ENCODE measurements at regions not wholly inside any gene's neighbourhood (a gene's known extent, or its start where the extent isn't known, plus 50 kb on each side); places are given as distances from the start of the nearest gene placed in this dataset.

- Histone ChIP-seq H3K79me2 (ENCODE audit: low read length) (no peaks in the 10 kb centered on the region), H3K4me1 (ENCODE audit: low read length) (no peaks in the 10 kb centered on the region), H3F3A (ENCODE audit: insufficient read depth, low read length) (no peaks in the 10 kb centered on the region), H3K36me3 (replicated peaks; ENCODE audit: insufficient read depth, low read length) (no peaks in the 10 kb centered on the region), H2AFZ (ENCODE audit: low read length) (no peak overlapping the region), H3K27ac (ENCODE audit: low read length) (no peak overlapping the region), H3K4me2 (ENCODE audit: low read depth, low read length) (no peak overlapping the region), H3K9me2 (replicated peaks; ENCODE audit: insufficient read depth, low read length) (no peaks in the 10 kb centered on the region), H3K9ac (ENCODE audit: low read length) (no peak overlapping the region), H3K4me3 (ENCODE audit: low read length) (no peak overlapping the region), H3K27me3 (replicated peaks; ENCODE audit: insufficient read depth, low read length) (no peaks in the 10 kb centered on the region), H3K9me3 (replicated peaks; ENCODE audit: insufficient read depth, low read length) (no peaks in the 10 kb centered on the region), H4K20me1 (ENCODE audit: insufficient read depth, low read length) (no peaks in the 10 kb centered on the region)
- TF ChIP-seq CTCF (IDR thresholded peaks at IDR 0.05; ENCODE audit: low read length) (no peak), EZH2phosphoT487 (IDR thresholded peaks at IDR 0.05; ENCODE audit: low read length) (no peak), EZH2 (optimal IDR thresholded peaks at IDR 0.05; ENCODE audit: low read depth, low read length) (no peak)
- no peak for DNase-seq
Measured at GRCh38 chr3:168459226-168459784, 363.6 kb upstream of the GOLIM4 start.

GRCh38 chr3:168457954-168458539, 362.3 kb upstream of the GOLIM4 start:
- Histone ChIP-seq H3K36me3 (replicated peaks; ENCODE audit: insufficient read depth, low read length) (no peaks in the 10 kb centered on the region), H3K27ac (ENCODE audit: low read length) (no peak overlapping the region), H3K27me3 (replicated peaks; ENCODE audit: insufficient read depth, low read length) (no peaks in the 10 kb centered on the region), H3K4me2 (ENCODE audit: low read depth, low read length) (no peak overlapping the region), H2AFZ (ENCODE audit: low read length) (no peak overlapping the region), H3K9me3 (replicated peaks; ENCODE audit: insufficient read depth, low read length) (no peaks in the 10 kb centered on the region), H3K4me1 (ENCODE audit: low read length) (no peaks in the 10 kb centered on the region), H3K9ac (ENCODE audit: low read length) (no peak overlapping the region), H3K79me2 (ENCODE audit: low read length) (no peaks in the 10 kb centered on the region), H4K20me1 (ENCODE audit: insufficient read depth, low read length) (no peaks in the 10 kb centered on the region), H3K4me3 (ENCODE audit: low read length) (no peak overlapping the region), H3K9me2 (replicated peaks; ENCODE audit: insufficient read depth, low read length) (no peaks in the 10 kb centered on the region), H3F3A (ENCODE audit: insufficient read depth, low read length) (no peaks in the 10 kb centered on the region)
- TF ChIP-seq CTCF (IDR thresholded peaks at IDR 0.05; ENCODE audit: low read length) (no peak), EZH2phosphoT487 (IDR thresholded peaks at IDR 0.05; ENCODE audit: low read length) (no peak), EZH2 (optimal IDR thresholded peaks at IDR 0.05; ENCODE audit: low read depth, low read length) (no peak)
- no peak for DNase-seq

GRCh38 chr3:168455814-168456213, 360.1 kb upstream of the GOLIM4 start:
- Histone ChIP-seq H3K4me3 (ENCODE audit: low read length) (no peak overlapping the region), H3K4me2 (ENCODE audit: low read depth, low read length) (no peak overlapping the region), H3K36me3 (replicated peaks; ENCODE audit: insufficient read depth, low read length) (no peaks in the 10 kb centered on the region), H3F3A (ENCODE audit: insufficient read depth, low read length) (no peaks in the 10 kb centered on the region), H3K4me1 (ENCODE audit: low read length) (no peaks in the 10 kb centered on the region), H3K27me3 (replicated peaks; ENCODE audit: insufficient read depth, low read length) (no peaks in the 10 kb centered on the region), H3K9me2 (replicated peaks; ENCODE audit: insufficient read depth, low read length) (no peaks in the 10 kb centered on the region), H3K9ac (ENCODE audit: low read length) (no peak overlapping the region), H3K79me2 (ENCODE audit: low read length) (no peaks in the 10 kb centered on the region), H3K27ac (ENCODE audit: low read length) (no peak overlapping the region), H2AFZ (ENCODE audit: low read length) (no peak overlapping the region), H3K9me3 (replicated peaks; ENCODE audit: insufficient read depth, low read length) (no peaks in the 10 kb centered on the region), H4K20me1 (ENCODE audit: insufficient read depth, low read length) (no peaks in the 10 kb centered on the region)
- DNase-seq = no peak
- TF ChIP-seq EZH2phosphoT487 (IDR thresholded peaks at IDR 0.05; ENCODE audit: low read length) = no peak
- TF ChIP-seq EZH2 (optimal IDR thresholded peaks at IDR 0.05; ENCODE audit: low read depth, low read length) = no peak
- TF ChIP-seq CTCF (IDR thresholded peaks at IDR 0.05; ENCODE audit: low read length) = no peak

Measured in MM.1S (cell line).